ENCODE measurements at regions not wholly inside any gene's neighbourhood (a gene's known extent, or its start where the extent isn't known, plus 50 kb on each side); places are given as distances from the start of the nearest gene placed in this dataset.

GRCh38 chr9:118532592-118532991, 828.4 kb downstream of the TLR4 start:
- DNase-seq, result no peak

- DNase-seq, result no peak
These were observed 828.9 kb downstream of the TLR4 start for GRCh38 chr9:118533101-118533500.

GRCh38 chr9:118533850-118534249, 829.6 kb downstream of the TLR4 start:
- DNase-seq, result no peak

- DNase-seq, result no peak
These were observed 832.0 kb downstream of the TLR4 start for GRCh38 chr9:118536153-118536552.

GRCh38 chr9:118538959-118539358, 830.3 kb downstream of the BRINP1 start:
- no peak for DNase-seq

- DNase-seq, result no peak
These were observed 815.8 kb downstream of the BRINP1 start for GRCh38 chr9:118553465-118553864.

- no peak for DNase-seq
These were observed 814.2 kb downstream of the BRINP1 start for GRCh38 chr9:118554987-118555386.

- no peak for DNase-seq
These were observed 811.2 kb downstream of the BRINP1 start for GRCh38 chr9:118558026-118558425.

- DNase-seq, result no peak
These were observed 810.3 kb downstream of the BRINP1 start for GRCh38 chr9:118558891-118559290.

- peak; percentile 1 for DNase-seq
These were observed 808.2 kb downstream of the BRINP1 start for GRCh38 chr9:118561051-118561450.

- DNase-seq, result no peak
These were observed 805.6 kb downstream of the BRINP1 start for GRCh38 chr9:118563677-118564076.

- DNase-seq, result no peak
These were observed 801.4 kb downstream of the BRINP1 start for GRCh38 chr9:118567861-118568260.

GRCh38 chr9:118568704-118569103, 800.5 kb downstream of the BRINP1 start:
- DNase-seq, result no peak

GRCh38 chr9:118569148-118569547, 800.1 kb downstream of the BRINP1 start:
- no peak for DNase-seq

GRCh38 chr9:118570066-118570465, 799.2 kb downstream of the BRINP1 start:
- DNase-seq, result peak; percentile 8

- no peak for DNase-seq
These were observed 793.7 kb downstream of the BRINP1 start for GRCh38 chr9:118575341-118576070.

- DNase-seq, result no peak
These were observed 792.1 kb downstream of the BRINP1 start for GRCh38 chr9:118577121-118577520.

- no peak for DNase-seq
These were observed 790.8 kb downstream of the BRINP1 start for GRCh38 chr9:118578467-118578866.

GRCh38 chr9:118583414-118583813, 785.8 kb downstream of the BRINP1 start:
- DNase-seq, result no peak

GRCh38 chr9:118586978-118587377, 782.3 kb downstream of the BRINP1 start:
- DNase-seq, result no peak

GRCh38 chr9:118594428-118594827, 774.8 kb downstream of the BRINP1 start:
- DNase-seq, result no peak

GRCh38 chr9:118595719-118596305, 773.4 kb downstream of the BRINP1 start:
- DNase-seq, result peak; percentile 42

GRCh38 chr9:118596374-118597015, 772.7 kb downstream of the BRINP1 start:
- DNase-seq, result no peak

GRCh38 chr9:118606668-118607067, 762.6 kb downstream of the BRINP1 start:
- no peak for DNase-seq
